GM23338 (cell line): ENCODE measurements at regions not wholly inside any gene's neighbourhood (a gene's known extent, or its start where the extent isn't known, plus 50 kb on each side); places are given as distances from the start of the nearest gene placed in this dataset.

Experiments
- CREB1 ChIP-seq: fragments of 250-450 bp; sonication (Bioruptor Pico); IDR thresholded peaks from 2 replicates; pipeline ENCODE4 v1.5.0; 2020; ENCODE audit warnings: low read depth, mild to moderate bottlenecking, moderate library complexity
- CTCF ChIP-seq, 2 experiments: fragments of 200-600 bp in 1 of 2; sonication (generic) in 1 of 2; conservative IDR thresholded peaks; 2 replicates each; pipeline versions ENCODE4 v1.5.1 to v1.6.1; 2016 to 2017; ENCODE audit warnings: antibody characterized with exemption in 2 of 2, low read depth in 2 of 2, mild to moderate bottlenecking in 2 of 2, moderate library complexity in 1 of 2
- EZH2 ChIP-seq: fragments of 200-600 bp; sonication (generic); IDR thresholded peaks from one replicate; pipeline ENCODE4 v1.8.0; 2017; ENCODE audit warnings: antibody characterized with exemption, mild to moderate bottlenecking, low read depth; ENCODE audit not compliant: unreplicated experiment
- ZNF462 ChIP-seq: fragments of 250-450 bp; sonication (Bioruptor Pico); IDR thresholded peaks from 2 replicates; pipeline ENCODE4 v1.5.0; 2020; ENCODE audit warnings: mild to moderate bottlenecking, moderate library complexity
- TF ChIP-seq, protein P1 (sequence below): IDR thresholded peaks from one replicate; pipeline ENCODE4 v1.6.1; 2018; ENCODE audit warnings: antibody characterized with exemption; ENCODE audit not compliant: unreplicated experiment

DNA sequence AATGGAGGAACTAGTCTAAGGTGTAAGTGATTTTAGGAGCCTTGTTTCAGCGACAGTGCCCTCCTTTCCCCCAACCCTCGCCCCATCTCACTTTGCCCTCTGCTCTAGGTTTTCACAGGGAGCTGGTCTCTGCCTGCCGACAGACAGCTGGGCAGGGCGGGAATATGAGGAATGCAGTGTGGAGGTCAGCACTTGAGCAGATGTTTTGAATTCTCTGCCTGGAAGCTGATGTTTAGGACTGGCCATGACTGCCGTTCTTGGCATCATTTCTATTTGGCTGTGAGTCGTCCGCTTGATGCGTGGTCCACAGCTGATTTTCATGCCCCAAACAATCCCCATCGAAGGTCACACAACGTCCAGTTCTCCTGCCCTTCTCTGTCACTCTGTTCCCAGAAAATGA, 55.1 kb upstream of the SIX3 start (continued):
- no peak for TF ChIP-seq ZNF462 (CRISPR knock-in tag)
- TF ChIP-seq CREB1 (CRISPR knock-in tag), result no peak
- TF ChIP-seq EZH2, result no peak
- TF ChIP-seq, protein P1, sequence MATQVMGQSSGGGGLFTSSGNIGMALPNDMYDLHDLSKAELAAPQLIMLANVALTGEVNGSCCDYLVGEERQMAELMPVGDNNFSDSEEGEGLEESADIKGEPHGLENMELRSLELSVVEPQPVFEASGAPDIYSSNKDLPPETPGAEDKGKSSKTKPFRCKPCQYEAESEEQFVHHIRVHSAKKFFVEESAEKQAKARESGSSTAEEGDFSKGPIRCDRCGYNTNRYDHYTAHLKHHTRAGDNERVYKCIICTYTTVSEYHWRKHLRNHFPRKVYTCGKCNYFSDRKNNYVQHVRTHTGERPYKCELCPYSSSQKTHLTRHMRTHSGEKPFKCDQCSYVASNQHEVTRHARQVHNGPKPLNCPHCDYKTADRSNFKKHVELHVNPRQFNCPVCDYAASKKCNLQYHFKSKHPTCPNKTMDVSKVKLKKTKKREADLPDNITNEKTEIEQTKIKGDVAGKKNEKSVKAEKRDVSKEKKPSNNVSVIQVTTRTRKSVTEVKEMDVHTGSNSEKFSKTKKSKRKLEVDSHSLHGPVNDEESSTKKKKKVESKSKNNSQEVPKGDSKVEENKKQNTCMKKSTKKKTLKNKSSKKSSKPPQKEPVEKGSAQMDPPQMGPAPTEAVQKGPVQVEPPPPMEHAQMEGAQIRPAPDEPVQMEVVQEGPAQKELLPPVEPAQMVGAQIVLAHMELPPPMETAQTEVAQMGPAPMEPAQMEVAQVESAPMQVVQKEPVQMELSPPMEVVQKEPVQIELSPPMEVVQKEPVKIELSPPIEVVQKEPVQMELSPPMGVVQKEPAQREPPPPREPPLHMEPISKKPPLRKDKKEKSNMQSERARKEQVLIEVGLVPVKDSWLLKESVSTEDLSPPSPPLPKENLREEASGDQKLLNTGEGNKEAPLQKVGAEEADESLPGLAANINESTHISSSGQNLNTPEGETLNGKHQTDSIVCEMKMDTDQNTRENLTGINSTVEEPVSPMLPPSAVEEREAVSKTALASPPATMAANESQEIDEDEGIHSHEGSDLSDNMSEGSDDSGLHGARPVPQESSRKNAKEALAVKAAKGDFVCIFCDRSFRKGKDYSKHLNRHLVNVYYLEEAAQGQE, result no peak
- TF ChIP-seq CTCF (conservative IDR thresholded peaks at IDR 0.05; ENCODE audit: low read depth in 2 of 2), result no peak
